Mesodermal cell (in vitro differentiated cells): ENCODE measurements at regions not wholly inside any gene's neighbourhood (a gene's known extent, or its start where the extent isn't known, plus 50 kb on each side); places are given as distances from the start of the nearest gene placed in this dataset.
"Not testable (repeated sequence)": the region's sequence is repeated elsewhere in the genome, so short reads cannot be mapped to it uniquely, and the experiment has no call there.

Source experiments
- H3K27ac ChIP-seq: 2 replicates; pipeline ENCODE4 v1.7.0; 2013; ENCODE audit warnings: mild to moderate bottlenecking, low read depth, low read length, moderate library complexity; ENCODE audit not compliant: severe bottlenecking
- H3K36me3 ChIP-seq: 2 replicates; pipeline ENCODE4 v1.7.1; 2013; ENCODE audit warnings: mild to moderate bottlenecking, low read length, moderate library complexity; ENCODE audit not compliant: control insufficient read depth, insufficient read depth
- H3K4me1 ChIP-seq: one replicate; pipeline ENCODE4 v1.7.1; 2013; ENCODE audit warnings: mild to moderate bottlenecking, low read length; ENCODE audit not compliant: insufficient read depth, control insufficient read depth, poor library complexity, severe bottlenecking
- H3K4me3 ChIP-seq: 2 replicates; pipeline ENCODE4 v1.7.0; 2013; ENCODE audit warnings: low read length, control low read depth, mild to moderate bottlenecking; ENCODE audit not compliant: insufficient read depth, poor library complexity, severe bottlenecking; ENCODE audit errors: extremely low read depth
- H3K9me3 ChIP-seq: 2 replicates; pipeline ENCODE4 v1.7.1; 2013; ENCODE audit warnings: mild to moderate bottlenecking, low read length, moderate library complexity; ENCODE audit not compliant: control insufficient read depth
- WGBS, 2 experiments: methylation state at CpG; one replicate each; pipeline ENCODE4 v1.1.5; 2013; ENCODE audit warnings: missing lambda C conversion rate in 2 of 2; ENCODE audit not compliant: insufficient coverage in 2 of 2; 5-methylcytosine and 5-hydroxymethylcytosine counted together

DNA sequence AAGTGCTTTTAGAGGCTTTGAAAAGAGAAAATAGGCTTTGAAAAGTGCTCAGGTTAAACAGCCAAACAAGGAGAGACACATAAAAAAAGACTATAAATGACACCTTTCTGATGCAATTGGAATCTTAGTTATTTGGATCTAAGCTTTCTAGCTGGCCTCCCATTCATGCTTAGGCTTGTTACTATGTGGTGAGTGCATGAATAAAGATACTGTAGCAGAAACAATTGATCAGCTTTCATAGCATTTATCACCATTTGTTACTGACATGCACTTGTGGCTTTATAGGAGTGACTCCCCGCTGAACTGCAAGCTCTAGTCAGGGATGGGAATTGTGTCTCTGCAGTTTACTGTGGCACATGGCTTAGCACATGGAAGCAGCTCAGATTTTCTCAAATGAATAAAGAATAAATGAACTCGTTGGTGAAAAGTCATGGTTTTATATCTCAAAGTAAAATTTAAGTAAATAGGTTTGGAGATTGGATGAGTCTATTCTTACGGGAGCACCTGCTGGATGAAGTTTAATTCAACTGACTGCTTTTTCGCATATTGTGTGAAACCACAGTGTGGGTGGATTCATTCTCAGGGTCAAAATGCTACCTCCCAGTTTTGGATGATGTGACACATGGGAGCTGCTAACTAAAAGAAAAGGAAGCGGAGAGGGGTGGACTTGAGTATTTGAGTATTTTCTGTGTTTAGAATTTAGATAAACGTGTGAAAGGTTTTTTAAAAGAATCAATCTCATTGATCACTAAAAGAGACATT, 91.1 kb upstream of the NOL4 start:
- Histone ChIP-seq H3K4me3 (no peak overlapping the region), H3K36me3 (no peaks in the 10 kb centered on the region), H3K9me3 (no peaks in the 10 kb centered on the region), H3K27ac (no peak overlapping the region), H3K4me1 (no peaks in the 10 kb centered on the region)
- 83 to 84% methylated on average over 3 to 4 of the region's 6 CpGs for WGBS, 2 experiments

DNA sequence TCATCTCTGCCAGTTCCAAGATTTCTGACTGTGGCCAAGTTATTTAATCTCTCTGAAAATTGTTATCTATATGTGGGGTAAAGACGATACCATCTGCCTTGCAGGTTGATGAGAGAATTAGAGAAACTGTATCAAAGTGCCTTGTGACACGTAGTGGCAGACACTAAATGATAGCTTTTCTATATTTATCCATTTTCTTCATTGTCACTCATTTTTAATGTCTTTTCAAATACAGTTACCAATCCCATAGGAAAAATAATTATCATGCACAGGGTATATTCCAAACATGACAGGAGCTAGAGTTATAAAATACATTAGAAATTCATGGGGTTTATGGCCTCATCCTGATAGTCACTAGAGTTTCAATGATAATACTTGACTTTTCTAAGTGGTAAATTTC, 95.6 kb upstream of the NOL4 start:
- Histone ChIP-seq H3K4me1 (no peaks in the 10 kb centered on the region), H3K36me3 (no peaks in the 10 kb centered on the region), H3K9me3 (no peaks in the 10 kb centered on the region), H3K4me3 (no peak overlapping the region), H3K27ac (no peak overlapping the region)
- no CpG with 5 or more reads among the region's 2 CpGs for WGBS, 2 experiments

DNA sequence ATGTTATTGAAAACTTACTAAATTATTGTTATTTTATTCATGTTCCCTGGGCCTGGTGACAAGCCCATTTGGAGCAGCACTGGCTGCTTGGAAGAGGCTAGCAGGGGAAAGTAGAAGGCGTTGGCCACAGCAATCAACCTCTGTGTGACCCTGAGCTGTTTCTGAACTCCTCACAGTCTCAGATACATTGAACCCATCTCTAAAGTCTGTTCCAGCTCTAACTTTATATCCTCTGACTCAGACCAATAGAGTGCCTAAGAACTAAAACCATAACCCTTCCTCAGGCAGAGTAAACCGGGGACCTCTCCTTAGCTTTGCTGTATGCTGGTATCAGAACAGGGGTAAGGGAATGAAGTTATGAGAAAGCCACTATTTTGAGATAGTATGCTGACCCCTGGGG, 96.4 kb upstream of the NOL4 start:
- no peak overlapping the region for H3K4me3 ChIP-seq
- 100% methylated on average over 1 of the region's 2 CpGs for WGBS, 2 experiments
- no peaks in the 10 kb centered on the region for H3K4me1 ChIP-seq

DNA sequence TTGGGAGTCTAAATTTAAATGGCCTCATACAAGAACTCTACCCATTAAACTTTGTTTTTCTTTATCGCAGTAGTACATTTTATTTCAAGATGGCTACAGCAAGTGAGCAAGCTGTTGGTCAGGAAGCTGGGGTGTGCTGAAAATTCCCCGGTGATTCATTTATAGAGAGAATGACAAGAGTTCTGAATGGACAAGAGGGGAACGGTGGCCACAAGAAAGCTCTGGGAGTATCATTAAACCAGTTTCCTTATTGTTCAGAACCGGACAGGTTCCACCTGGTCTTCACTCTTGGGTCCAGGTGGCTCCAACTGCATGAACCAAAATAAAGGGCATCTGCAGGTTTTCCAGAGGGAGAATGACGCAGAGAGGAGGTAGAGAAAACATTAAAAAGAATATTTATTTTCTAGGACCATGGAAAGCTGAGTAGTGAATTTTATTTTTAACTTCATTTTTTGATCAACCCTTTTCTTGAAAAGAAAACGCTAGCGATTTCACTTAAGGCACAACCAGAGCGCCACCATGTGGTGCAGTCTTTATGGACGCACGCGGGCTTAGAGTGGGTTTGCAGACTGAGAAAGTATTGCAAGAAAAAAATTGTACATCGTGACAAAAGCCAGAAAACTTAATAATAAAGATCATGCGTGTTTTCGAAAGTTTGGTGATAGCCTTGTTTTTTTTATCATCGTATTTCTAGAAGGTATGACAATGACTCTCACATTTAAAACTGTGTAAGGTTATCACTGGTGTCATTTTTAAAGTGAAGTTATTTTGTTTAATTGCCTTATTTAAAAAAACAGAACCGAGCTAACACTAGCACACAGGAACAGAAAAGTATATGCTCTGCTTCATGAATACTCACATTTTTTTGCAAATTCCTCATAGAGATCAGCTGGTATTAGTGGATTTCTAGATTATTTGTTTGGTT, 97.9 kb upstream of the NOL4 start:
- H3K27ac ChIP-seq: no peak overlapping the region
- no peaks in the 10 kb centered on the region for H3K4me1 ChIP-seq
- 45 to 49% methylated on average over 6 of the region's 16 CpGs for WGBS, 2 experiments

More for the DNA sequence above, 96.4 kb upstream of the NOL4 start:
- Histone ChIP-seq H3K9me3 (no peaks in the 10 kb centered on the region), H3K36me3 (no peaks in the 10 kb centered on the region), H3K27ac (no peak overlapping the region)

DNA sequence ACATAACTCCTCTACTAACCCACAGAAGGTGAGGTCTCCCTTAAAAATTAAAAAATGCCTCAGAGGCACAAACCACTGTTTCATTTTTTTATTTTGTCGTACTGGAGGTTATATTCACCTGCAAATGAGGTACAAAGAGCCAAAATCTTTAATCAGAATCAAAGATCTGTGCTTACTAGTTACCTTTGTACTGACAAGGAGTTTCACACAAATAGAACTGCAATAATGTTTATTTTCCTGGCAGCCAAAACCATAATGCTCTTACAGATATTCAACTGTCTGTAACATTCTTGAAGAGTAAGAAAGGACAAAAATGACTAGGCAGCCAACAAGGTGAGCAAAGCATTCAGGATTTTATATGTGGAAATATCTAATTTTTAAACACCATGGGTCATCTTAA, 105.1 kb upstream of the NOL4 start:
- H3K36me3 ChIP-seq: no peaks in the 10 kb centered on the region
- H3K27ac ChIP-seq: no peak overlapping the region
- H3K9me3 ChIP-seq: no peaks in the 10 kb centered on the region
- no peaks in the 10 kb centered on the region for H3K4me1 ChIP-seq
- H3K4me3 ChIP-seq: no peak overlapping the region
- WGBS, 2 experiments: 100% methylated on average over 1 of the region's 1 CpG; no CpG with 5 or more reads in 1 of the 2 experiments

More for the DNA sequence above, 97.9 kb upstream of the NOL4 start:
- Histone ChIP-seq H3K36me3 (no peaks in the 10 kb centered on the region), H3K9me3 (no peaks in the 10 kb centered on the region), H3K4me3 (no peak overlapping the region)

DNA sequence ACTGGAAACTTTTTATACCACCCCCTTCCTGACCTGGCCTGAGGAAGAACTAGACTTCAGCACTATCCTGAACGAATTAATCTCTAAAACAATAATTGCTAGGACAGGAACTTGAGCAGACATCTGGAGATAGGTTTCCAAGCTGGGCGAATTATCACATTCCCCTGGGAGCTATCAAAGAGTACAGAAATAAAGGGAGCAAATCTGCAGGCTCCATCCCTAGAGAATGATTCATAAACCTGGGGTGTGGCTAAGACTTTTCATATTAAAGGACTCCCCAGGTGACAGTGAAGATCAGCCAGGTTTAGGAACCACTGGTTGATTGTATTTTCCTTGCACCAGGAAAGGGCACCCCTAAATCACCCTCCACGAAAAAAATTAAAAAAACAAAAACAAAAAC, 105.6 kb upstream of the NOL4 start:
- 86 to 100% methylated on average over 1 to 2 of the region's 3 CpGs for WGBS, 2 experiments
- no peak overlapping the region for H3K27ac ChIP-seq
- H3K4me1 ChIP-seq: no peaks in the 10 kb centered on the region
- no peak overlapping the region for H3K4me3 ChIP-seq
- H3K36me3 ChIP-seq: no peaks in the 10 kb centered on the region
- no peaks in the 10 kb centered on the region for H3K9me3 ChIP-seq

DNA sequence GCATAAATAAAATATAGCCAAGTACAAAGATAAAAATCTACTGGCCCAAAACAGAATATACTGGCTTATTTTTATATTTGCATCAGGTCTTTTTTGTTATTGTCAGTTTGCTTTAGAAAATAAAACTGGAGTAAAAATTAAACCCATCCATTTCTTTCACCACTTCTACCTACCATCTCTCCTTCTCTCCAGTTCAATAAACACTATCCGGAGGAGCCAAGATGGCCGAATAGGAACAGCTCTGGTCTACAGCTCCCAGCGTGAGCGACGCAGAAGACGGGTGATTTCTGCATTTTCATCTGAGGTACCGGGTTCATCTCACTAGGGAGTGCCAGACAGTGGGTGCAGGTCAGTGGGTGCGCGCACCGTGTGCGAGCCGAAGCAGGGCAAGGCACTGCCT, 106.2 kb upstream of the NOL4 start:
- H3K36me3 ChIP-seq, H3K27ac ChIP-seq, H3K4me3 ChIP-seq, H3K4me1 ChIP-seq, H3K9me3 ChIP-seq: not testable (repeated sequence)
- WGBS, 2 experiments: 100% methylated on average over 1 of the region's 12 CpGs; no CpG with 5 or more reads in 1 of the 2 experiments

DNA sequence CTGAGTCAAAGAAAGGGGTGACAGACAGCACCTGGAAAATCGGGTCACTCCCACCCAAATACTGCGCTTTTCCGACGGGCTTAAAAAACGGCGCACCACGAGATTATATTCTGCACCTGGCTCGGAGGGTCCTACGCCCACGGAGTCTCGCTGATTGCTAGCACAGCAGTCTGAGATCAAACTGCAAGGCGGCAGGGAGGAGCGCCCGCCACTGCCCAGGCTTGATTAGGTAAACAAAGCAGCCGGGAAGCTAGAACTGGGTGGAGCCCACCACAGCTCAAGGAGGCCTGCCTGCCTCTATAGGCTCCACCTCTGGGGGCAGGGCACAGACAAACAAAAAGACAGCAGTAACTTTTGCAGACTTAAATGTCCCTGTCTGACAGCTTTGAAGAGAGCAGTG, 106.6 kb upstream of the NOL4 start:
- WGBS, 2 experiments: 92% methylated on average over 11 of the region's 15 CpGs; no CpG with 5 or more reads in 1 of the 2 experiments
- not testable (repeated sequence) for H3K9me3 ChIP-seq

DNA sequence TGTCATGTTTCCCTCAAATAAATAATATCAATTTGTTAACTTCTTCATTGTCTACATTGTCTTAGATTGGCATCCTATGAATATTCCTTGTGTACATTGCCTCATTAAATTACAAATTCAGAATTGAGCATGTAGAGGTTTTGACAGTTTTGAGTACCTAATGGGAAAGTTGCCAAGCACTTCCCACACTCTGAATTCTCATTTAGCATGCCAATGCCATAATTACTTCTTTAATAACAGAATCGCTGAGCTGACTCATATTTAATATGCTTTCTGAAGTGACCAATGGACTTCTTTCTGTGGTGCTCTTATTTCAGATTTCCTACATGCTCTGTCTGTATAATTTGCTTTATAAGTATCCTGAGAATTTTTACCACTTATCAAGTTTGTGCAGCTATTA, 114.4 kb upstream of the NOL4 start:
- H3K4me3 ChIP-seq: no peak overlapping the region
- 100% methylated on average over 1 of the region's 1 CpG; no CpG with 5 or more reads in 1 of the 2 experiments for WGBS, 2 experiments
- no peaks in the 10 kb centered on the region for H3K9me3 ChIP-seq
- H3K36me3 ChIP-seq: no peaks in the 10 kb centered on the region
- H3K27ac ChIP-seq: no peak overlapping the region
- peaks cover 16% of the 10 kb centered on the region for H3K4me1 ChIP-seq

More for the DNA sequence above, 106.6 kb upstream of the NOL4 start:
- H3K27ac ChIP-seq, H3K4me1 ChIP-seq, H3K36me3 ChIP-seq, H3K4me3 ChIP-seq: not testable (repeated sequence)

DNA sequence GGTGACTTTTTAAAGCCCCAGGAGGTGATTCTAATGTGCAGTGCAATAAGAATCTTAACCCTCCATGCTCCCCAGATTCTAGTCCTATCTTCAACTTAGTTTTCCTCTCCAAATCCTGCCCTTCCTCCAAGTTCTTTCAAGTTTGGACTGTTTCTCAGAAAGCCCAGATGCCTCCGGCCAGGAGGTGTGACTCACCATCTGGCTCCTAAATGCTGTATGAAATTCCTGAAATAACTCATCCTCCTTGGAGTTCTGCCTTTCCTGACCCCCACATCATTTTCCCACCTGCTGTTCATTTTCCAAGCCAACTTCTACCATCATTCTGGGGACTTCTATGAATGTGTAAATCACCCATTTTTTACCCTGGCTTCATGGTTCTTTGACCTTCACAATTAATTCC, 118.2 kb upstream of the NOL4 start:
- Histone ChIP-seq H3K4me3 (no peak overlapping the region), H3K9me3 (no peaks in the 10 kb centered on the region), H3K4me1 (peaks cover 16% of the 10 kb centered on the region), H3K36me3 (no peaks in the 10 kb centered on the region), H3K27ac (no peak overlapping the region)
- WGBS, 2 experiments: 71 to 83% methylated on average over 1 of the region's 1 CpG

DNA sequence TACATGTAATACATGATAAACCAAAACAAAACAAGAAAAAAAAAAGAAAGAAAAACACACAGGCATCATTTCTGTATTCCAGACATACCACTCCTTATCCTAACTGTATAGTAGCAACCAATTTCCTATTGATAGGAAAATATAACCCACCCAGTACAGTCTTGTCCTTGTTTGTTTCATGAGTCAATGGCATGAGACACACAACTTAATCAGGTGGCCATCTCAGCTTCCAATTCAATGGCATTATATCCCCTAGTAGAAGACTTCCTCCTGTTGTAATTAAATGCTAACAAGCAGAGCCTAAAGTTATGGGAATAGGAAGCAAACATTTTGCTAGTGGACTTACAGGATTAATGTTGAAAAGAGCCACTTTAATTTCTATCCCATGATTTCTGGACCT, 121.0 kb upstream of the NOL4 start:
- no peak overlapping the region for H3K27ac ChIP-seq
- no peaks in the 10 kb centered on the region for H3K36me3 ChIP-seq
- H3K4me3 ChIP-seq: no peak overlapping the region
- peaks cover 16% of the 10 kb centered on the region for H3K4me1 ChIP-seq
- H3K9me3 ChIP-seq: no peaks in the 10 kb centered on the region
